Fibroblast of mammary gland (primary cell): ENCODE measurements at regions not wholly inside any gene's neighbourhood (a gene's known extent, or its start where the extent isn't known, plus 50 kb on each side); places are given as distances from the start of the nearest gene placed in this dataset.

Source experiments
- DNase-seq: peaks from one replicate; pipeline ENCODE4 v3.0.0-alpha.2; 2010; ENCODE audit warnings: low read depth
- H3K4me3 ChIP-seq: 2 replicates; pipeline ENCODE4 v1.5.1; 2011; ENCODE audit warnings: low read depth, mild to moderate bottlenecking, low read length, moderate library complexity; ENCODE audit not compliant: control insufficient read depth
- CTCF ChIP-seq: conservative IDR thresholded peaks from 2 replicates; pipeline ENCODE4 v1.5.1; 2011; ENCODE audit warnings: low read depth, low read length, inconsistent platforms; ENCODE audit not compliant: control insufficient read depth, insufficient read depth

- no peak for TF ChIP-seq CTCF
- DNase-seq: no peak
- no peak overlapping the region for H3K4me3 ChIP-seq
Measured at GRCh38 chr2:56952871-56953270, 769.1 kb downstream of the CCDC85A start.

GRCh38 chr2:56960581-56960980 lies 776.8 kb downstream of the CCDC85A start:
- no peak for TF ChIP-seq CTCF
- no peak for DNase-seq

GRCh38 chr2:56962673-56963072 lies 778.9 kb downstream of the CCDC85A start:
- TF ChIP-seq CTCF: no peak
- H3K4me3 ChIP-seq: no peak overlapping the region
- DNase-seq: no peak

More at GRCh38 chr2:56960581-56960980, 776.8 kb downstream of the CCDC85A start:
- H3K4me3 ChIP-seq: no peak overlapping the region

- DNase-seq: no peak
- H3K4me3 ChIP-seq: no peak overlapping the region
- no peak for TF ChIP-seq CTCF
Measured at GRCh38 chr2:56969513-56969912, 785.7 kb downstream of the CCDC85A start.

GRCh38 chr2:56971383-56971974 lies 787.7 kb downstream of the CCDC85A start:
- DNase-seq: no peak
- no peak for TF ChIP-seq CTCF
- no peak overlapping the region for H3K4me3 ChIP-seq

- H3K4me3 ChIP-seq: no peak overlapping the region
- no peak for TF ChIP-seq CTCF
- no peak for DNase-seq
Measured at GRCh38 chr2:56981554-56981953, 797.8 kb downstream of the CCDC85A start.

- no peak for TF ChIP-seq CTCF
- H3K4me3 ChIP-seq: no peak overlapping the region
- DNase-seq: no peak
Measured at GRCh38 chr2:56985609-56986008, 801.8 kb downstream of the CCDC85A start.
